Endothelial cell of umbilical vein (primary cell): ENCODE measurements at regions not wholly inside any gene's neighbourhood (a gene's known extent, or its start where the extent isn't known, plus 50 kb on each side); places are given as distances from the start of the nearest gene placed in this dataset.

Source experiments
- CTCF ChIP-seq, 2 donors: IDR thresholded peaks; 1 replicate in 1 of 2; 2 replicates in 1 of 2; pipeline ENCODE4 v1.5.1; 2011; ENCODE audit warnings: low read length in 2 of 2, mild to moderate bottlenecking in 2 of 2, moderate library complexity in 2 of 2, control low read depth in 1 of 2, inconsistent platforms in 1 of 2, low read depth in 1 of 2; ENCODE audit not compliant: insufficient read depth in 1 of 2; ENCODE audit errors: extremely low read depth in 1 of 2
- EZH2 ChIP-seq: IDR thresholded peaks from 2 replicates; pipeline ENCODE4 v1.6.1; 2012; ENCODE audit warnings: borderline replicate concordance, low read depth, mild to moderate bottlenecking, moderate library complexity, low read length, inconsistent platforms; ENCODE audit not compliant: severe bottlenecking
- FOS ChIP-seq: IDR thresholded peaks from 2 replicates; pipeline ENCODE4 v1.6.1; 2011; ENCODE audit warnings: mild to moderate bottlenecking, low read length, moderate library complexity, borderline replicate concordance; ENCODE audit not compliant: insufficient read depth
- GATA2 ChIP-seq: IDR thresholded peaks from 2 replicates; pipeline ENCODE4 v1.7.0; 2011; ENCODE audit warnings: low read depth, mild to moderate bottlenecking, moderate library complexity, mixed read lengths, low read length; ENCODE audit not compliant: insufficient read length, insufficient read depth
- JUN ChIP-seq: IDR thresholded peaks from 2 replicates; pipeline ENCODE4 v1.6.1; 2011; ENCODE audit warnings: borderline replicate concordance, low read depth; ENCODE audit not compliant: insufficient read length, insufficient read depth
- MYC ChIP-seq: IDR thresholded peaks from one replicate; pipeline ENCODE4 v1.6.1; 2011; ENCODE audit warnings: mild to moderate bottlenecking, low read depth, low read length
- POLR2A ChIP-seq: IDR thresholded peaks from 2 replicates; pipeline ENCODE4 v1.6.1; 2012; ENCODE audit warnings: low read depth, mild to moderate bottlenecking, control low read depth, low read length
- POLR2AphosphoS5 ChIP-seq: IDR thresholded peaks from 2 replicates; pipeline ENCODE4 v1.6.1; 2012; ENCODE audit warnings: low read depth, mild to moderate bottlenecking, control low read depth, low read length, moderate library complexity; ENCODE audit not compliant: insufficient read depth
- TF ChIP-seq, protein P1 (sequence below): IDR thresholded peaks from 2 replicates; pipeline ENCODE4 v1.6.1; 2011; ENCODE audit not compliant: insufficient read depth, insufficient read length

DNA sequence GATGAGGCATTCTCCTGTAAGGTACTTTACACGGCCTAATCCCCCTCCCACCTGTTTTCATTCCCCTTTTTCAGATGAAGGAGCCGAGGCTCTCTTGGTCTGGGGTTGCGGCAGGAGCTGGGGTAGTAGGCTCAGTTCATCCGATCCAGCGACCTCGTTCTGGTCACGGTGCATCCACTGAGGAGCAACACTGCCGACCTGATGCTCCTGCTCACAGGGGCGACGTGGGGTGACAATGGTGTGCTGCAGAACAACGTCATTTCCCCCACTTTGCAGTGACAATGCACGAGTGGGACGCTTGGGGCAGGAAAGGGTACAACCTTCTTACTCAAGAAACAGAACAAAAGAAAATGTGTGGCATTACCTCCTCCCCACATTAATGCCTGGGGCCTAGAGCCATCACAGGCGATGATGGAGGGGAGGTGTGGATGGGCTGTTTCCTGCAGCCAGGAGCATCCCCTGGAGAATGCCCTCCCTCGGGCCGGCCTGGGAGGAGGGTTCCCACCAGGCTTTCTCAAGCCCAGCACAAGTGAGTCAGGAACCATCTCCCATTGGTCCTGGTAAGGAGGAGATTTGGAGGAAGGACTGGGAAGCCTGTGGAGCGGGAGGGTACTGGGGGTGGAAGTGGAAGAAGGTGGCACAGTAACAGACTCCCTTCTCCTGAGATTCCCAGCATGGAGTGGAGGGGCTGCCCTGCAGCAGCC lies 125.6 kb downstream of the SPATA19 start:
- TF ChIP-seq POLR2A (no peak), CTCF (IDR thresholded peaks at IDR 0.05; ENCODE audit: extremely low read depth in 1 of 2, insufficient read depth in 1 of 2, low read depth in 1 of 2, low read length in 2 of 2) (no peak), JUN (no peak), FOS (no peak), EZH2 (no peak), POLR2AphosphoS5 (no peak), MYC (no peak), GATA2 (no peak)
- TF ChIP-seq, protein P1, sequence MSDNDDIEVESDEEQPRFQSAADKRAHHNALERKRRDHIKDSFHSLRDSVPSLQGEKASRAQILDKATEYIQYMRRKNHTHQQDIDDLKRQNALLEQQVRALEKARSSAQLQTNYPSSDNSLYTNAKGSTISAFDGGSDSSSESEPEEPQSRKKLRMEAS: no peak
